GM12878 (cell line): ENCODE measurements at regions not wholly inside any gene's neighbourhood (a gene's known extent, or its start where the extent isn't known, plus 50 kb on each side); places are given as distances from the start of the nearest gene placed in this dataset.

Source experiments
- ATAC-seq: fragments of 200-7000 bp; cut with Tn5 transposase; 3 replicates; pipeline ENCODE4 v1.9.1; 2020; ENCODE audit warnings: mild to moderate bottlenecking, moderate library complexity
- BruUV-seq: library from RNA; stranded (reverse); fragments of 400-500 nt; replicated peaks from 2 replicates; lab custom pipeline; 2021; lab: Mats Ljungman, UMichigan
- CTCF ChIA-PET: fragments of 300-600 bp; sonication (Branson Sonifier 250); formaldehyde crosslinking; extraction: SDS; loops from one replicate; lab custom pipeline; 2021; ENCODE audit warnings: inconsistent platforms; lab: Yijun Ruan, JAX
- POLR2A ChIA-PET: fragments of 350-600 bp; formaldehyde crosslinking; extraction: SDS; loops from one replicate; lab custom pipeline; 2021; ENCODE audit warnings: inconsistent platforms; lab: Charles Lee
- RAD21 ChIA-PET: fragments of 300-600 bp; sonication (Branson Sonifier 250); formaldehyde crosslinking; loops from one replicate; lab custom pipeline; 2023; ENCODE audit warnings: antibody characterized with exemption; ENCODE audit not compliant: unreplicated experiment; lab: Charles Lee
- SMC1A ChIA-PET: fragments of 300-600 bp; sonication (Branson Sonifier 250); formaldehyde crosslinking; loops from one replicate; lab custom pipeline; 2023; ENCODE audit not compliant: unreplicated experiment, uncharacterized antibody; lab: Charles Lee
- DNase-seq: peaks from one replicate; pipeline ENCODE4 v3.0.0-alpha.2; 2011; ENCODE audit warnings: low read depth, low spot score
- FAIRE-seq: peaks from 3 replicates; lab custom pipeline; 2011; peaks lifted over from hg19 to GRCh38; lab: Jason Lieb, UNC
- H2AFZ ChIP-seq: 2 replicates; pipeline ENCODE4 v1.6.0; 2011; ENCODE audit warnings: low read depth, low read length, control low read depth; ENCODE audit not compliant: control insufficient read depth
- H3K27ac ChIP-seq: 2 replicates; pipeline ENCODE4 v1.5.1; 2011; ENCODE audit warnings: control low read depth; ENCODE audit not compliant: control insufficient read depth, insufficient read depth
- H3K27me3 ChIP-seq, 2 experiments: replicated peaks in 1 of 2; 2 replicates each; pipeline versions ENCODE4 v1.6.0 to v1.6.1; 2011; ENCODE audit warnings: low read length in 1 of 2; ENCODE audit not compliant: control insufficient read depth in 2 of 2, insufficient read depth in 2 of 2
- H3K36me3 ChIP-seq, 2 experiments: 2 replicates each; pipeline ENCODE4 v1.5.1; 2011; ENCODE audit warnings: low read length in 1 of 2; ENCODE audit not compliant: control insufficient read depth in 2 of 2, insufficient read depth in 2 of 2
- H3K4me1 ChIP-seq: 2 replicates; pipeline ENCODE4 v1.6.1; 2011; ENCODE audit warnings: mild to moderate bottlenecking, low read length, moderate library complexity, mixed read lengths; ENCODE audit not compliant: control insufficient read depth, insufficient read depth
- H3K4me2 ChIP-seq: 2 replicates; pipeline ENCODE4 v1.6.0; 2011; ENCODE audit warnings: control low read depth; ENCODE audit not compliant: control insufficient read depth, insufficient read depth
- H3K4me3 ChIP-seq: fragments of 200-600 bp; sonication (generic); 2 replicates; pipeline ENCODE4 v1.5.1; 2016
- H3K79me2 ChIP-seq: 2 replicates; pipeline ENCODE4 v1.6.0; 2011; ENCODE audit warnings: low read length; ENCODE audit not compliant: control insufficient read depth, insufficient read depth
- H3K9ac ChIP-seq: 2 replicates; pipeline ENCODE4 v1.8.0; 2011; ENCODE audit warnings: low read length, control low read depth, mixed read lengths; ENCODE audit not compliant: control insufficient read depth, insufficient read depth
- H3K9me3 ChIP-seq: replicated peaks from 3 replicates; pipeline ENCODE4 v1.5.1; 2011; ENCODE audit warnings: mild to moderate bottlenecking, low read length; ENCODE audit not compliant: control insufficient read depth, insufficient read depth
- H4K20me1 ChIP-seq: 2 replicates; pipeline ENCODE4 v1.6.0; 2011; ENCODE audit not compliant: control insufficient read depth, insufficient read depth
- ATF2 ChIP-seq: IDR thresholded peaks from 2 replicates; pipeline ENCODE4 v1.6.1; 2012; ENCODE audit warnings: low read length, inconsistent platforms
- EGR1 ChIP-seq, 2 experiments: IDR thresholded peaks; 1 replicate in 1 of 2; 2 replicates in 1 of 2; pipeline ENCODE4 v1.6.1; 2011 to 2012; ENCODE audit warnings: low read depth in 2 of 2, low read length in 2 of 2, borderline replicate concordance in 1 of 2, mild to moderate bottlenecking in 1 of 2, moderate library complexity in 1 of 2
- FOXM1 ChIP-seq: IDR thresholded peaks from 2 replicates; pipeline ENCODE4 v1.6.1; 2012; ENCODE audit warnings: low read depth, mild to moderate bottlenecking, inconsistent platforms, low read length, moderate library complexity
- HSF1 ChIP-seq: fragments of 150-350 bp; IDR thresholded peaks from 2 replicates; pipeline ENCODE4 v1.6.1; 2014; ENCODE audit warnings: mild to moderate bottlenecking, low read depth, low read length
- IRF3 ChIP-seq: fragments of 450-650 bp; IDR thresholded peaks from 2 replicates; pipeline ENCODE4 v1.6.1; 2014; ENCODE audit warnings: mild to moderate bottlenecking
- PAX5 ChIP-seq: IDR thresholded peaks from 2 replicates; pipeline ENCODE4 v1.6.1; 2011; ENCODE audit warnings: low read depth, low read length, borderline replicate concordance
- STAT1 ChIP-seq: fragments of 450-650 bp; conservative IDR thresholded peaks from 2 replicates; pipeline ENCODE4 v1.6.1; 2014; ENCODE audit warnings: antibody characterized with exemption, mild to moderate bottlenecking
- SUPT20H ChIP-seq: IDR thresholded peaks from 2 replicates; pipeline ENCODE4 v1.6.1; 2011; ENCODE audit warnings: low read depth, mild to moderate bottlenecking, low read length, moderate library complexity, borderline replicate concordance; ENCODE audit not compliant: control insufficient read depth
- WGBS: methylation state at CpG from one replicate; pipeline ENCODE4 v1.1.6; 2016; ENCODE audit warnings: low lambda C conversion rate; ENCODE audit not compliant: insufficient replicate concordance, insufficient coverage; ENCODE audit errors: missing lambda C conversion rate; 5-methylcytosine and 5-hydroxymethylcytosine counted together
- in situ Hi-C: fragments of 300-500 bp; cut with MboI; formaldehyde crosslinking; loops from 9 replicates; pipeline ENCODE4 v1.14.3; 2018; ENCODE audit warnings: mixed read lengths
- intact Hi-C: fragments of 100-400 bp; cut with micrococcal nuclease; formaldehyde crosslinking; loops from one replicate; pipeline ENCODE4 v1.14.2; 2022; ENCODE audit not compliant: unreplicated experiment

DNA sequence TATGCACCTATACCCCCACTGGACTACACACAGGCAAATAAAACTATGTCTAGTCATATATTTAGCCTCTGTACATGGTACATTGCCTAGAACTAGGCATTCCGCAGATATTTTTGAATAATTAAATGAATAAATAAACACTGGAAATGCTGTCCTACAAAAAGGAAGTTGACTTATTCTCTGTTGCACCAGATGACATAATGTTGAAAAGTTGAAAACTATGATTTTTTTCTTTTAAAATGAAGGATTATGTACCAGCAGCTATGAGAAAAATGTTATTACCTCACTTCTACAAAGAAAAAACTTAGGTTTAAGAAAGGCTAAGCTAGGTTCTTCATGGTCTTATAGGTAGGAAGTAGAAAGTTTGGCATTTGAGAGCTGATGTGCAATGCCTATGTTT is 856.6 kb downstream of the METTL15 start:
- ATAC-seq (no peak), DNase-seq (no peak), FAIRE-seq (no peak)
- Histone ChIP-seq H3K27me3 (no peaks in the 10 kb centered on the region), H3K9ac (no peak overlapping the region), H3K36me3 (no peaks in the 10 kb centered on the region), H3K4me3 (no peak overlapping the region), H3K27ac (no peak overlapping the region), H4K20me1 (no peaks in the 10 kb centered on the region), H3K4me2 (no peak overlapping the region), H3K4me1 (no peaks in the 10 kb centered on the region), H3K9me3 (no peaks in the 10 kb centered on the region), H3K79me2 (no peaks in the 10 kb centered on the region), H2AFZ (no peak overlapping the region)
- ChIA-PET CTCF (no interaction called here), SMC1A (no interaction called here), RAD21 (no interaction called here), POLR2A (no interaction called here)
- TF ChIP-seq ATF2 (no peak), IRF3 (no peak), STAT1 (no peak), EGR1 (IDR thresholded peaks at IDR 0.05; ENCODE audit: borderline replicate concordance in 1 of 2, low read depth in 2 of 2, low read length in 2 of 2) (no peak)
- in situ Hi-C loops (no loop called here), intact Hi-C loops (no loop called here)
- BruUV-seq, result no TSS peak
- 29% methylated on average over 1 of the region's 1 CpG for WGBS

DNA sequence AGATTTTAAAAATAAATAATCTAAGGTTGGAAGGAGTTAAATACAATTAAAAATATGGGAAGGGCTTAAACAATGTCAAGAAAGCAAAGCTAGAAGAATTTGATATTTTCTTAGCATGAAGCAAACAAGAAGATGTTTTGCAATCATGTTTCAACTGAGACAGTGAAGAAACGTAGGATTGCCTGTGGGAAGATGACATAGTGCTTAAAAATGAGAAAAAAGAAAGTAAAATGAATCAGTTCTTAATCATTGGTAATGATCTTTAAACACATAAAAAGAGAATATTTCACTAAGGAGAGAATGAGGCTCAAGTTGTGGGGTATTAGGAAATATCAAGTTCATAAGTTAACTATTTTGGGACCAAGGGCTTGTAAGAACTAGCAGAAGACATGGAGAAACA is 855.0 kb downstream of the METTL15 start:
- H3K9ac ChIP-seq, result no peak overlapping the region
- BruUV-seq, result no TSS peak
- H2AFZ ChIP-seq, result no peak overlapping the region
- in situ Hi-C loops (no loop called here), intact Hi-C loops (no loop called here)
- no peaks in the 10 kb centered on the region for H3K36me3 ChIP-seq
- SMC1A ChIA-PET, result interaction anchor here (1.6 kb wide), 1 partner anchor 32 kb away, joined by 3 read pairs; no protein-coding TSS in a partner anchor
- H3K4me1 ChIP-seq, result no peaks in the 10 kb centered on the region
- no peak for ATAC-seq
- no peak for FAIRE-seq
- no peak for DNase-seq
- no peak overlapping the region for H3K27ac ChIP-seq
- no peaks in the 10 kb centered on the region for H3K79me2 ChIP-seq
- RAD21 ChIA-PET, result no interaction called here
- no peaks in the 10 kb centered on the region for H4K20me1 ChIP-seq
- CTCF ChIA-PET, result no interaction called here
- no peak overlapping the region for H3K4me3 ChIP-seq
- POLR2A ChIA-PET, result no interaction called here
- no peaks in the 10 kb centered on the region for H3K27me3 ChIP-seq
- H3K9me3 ChIP-seq, result no peaks in the 10 kb centered on the region
- no peak overlapping the region for H3K4me2 ChIP-seq
- no peak for TF ChIP-seq PAX5
- no peak for TF ChIP-seq FOXM1
- TF ChIP-seq HSF1, result no peak
- no peak for TF ChIP-seq EGR1 (IDR thresholded peaks at IDR 0.05; ENCODE audit: borderline replicate concordance in 1 of 2, low read depth in 2 of 2, low read length in 2 of 2)
- no peak for TF ChIP-seq SUPT20H
- 0% methylated on average over 1 of the region's 1 CpG for WGBS
